Stimulated activated memory B cell treated with anti-CD40 and anti-IgM and Interleukin-4, amounts not matched to agents 10 μg/mL and 1 μg/mL and 100 μg/mL, for 72 hours (primary cell): ENCODE measurements at regions not wholly inside any gene's neighbourhood (a gene's known extent, or its start where the extent isn't known, plus 50 kb on each side); places are given as distances from the start of the nearest gene placed in this dataset.

Source experiments
- ATAC-seq: fragments of 150-1000 bp; cut with Tn5 transposase; 2 replicates; pipeline ENCODE4 v1.10.0; 2021
- H3K27ac Mint-ChIP-seq: one replicate; pipeline ENCODE4 v1.8.0; 2022; ENCODE audit warnings: mild to moderate bottlenecking, mixed read lengths
- H3K27me3 Mint-ChIP-seq: one replicate; pipeline ENCODE4 v1.8.0; 2022; ENCODE audit warnings: mixed read lengths
- H3K36me3 Mint-ChIP-seq: one replicate; pipeline ENCODE4 v1.8.0; 2022; ENCODE audit warnings: mixed read lengths
- H3K4me1 Mint-ChIP-seq: one replicate; pipeline ENCODE4 v1.8.0; 2022; ENCODE audit warnings: mixed read lengths
- H3K4me3 Mint-ChIP-seq: one replicate; pipeline ENCODE4 v1.8.0; 2022; ENCODE audit warnings: mild to moderate bottlenecking, moderate library complexity, mixed read lengths
- H3K9me3 Mint-ChIP-seq: one replicate; pipeline ENCODE4 v1.8.0; 2022; ENCODE audit warnings: mixed read lengths

- Mint-ChIP-seq H3K9me3 (peaks cover 5% of the 10 kb centered on the region), H3K27ac (no peak overlapping the region), H3K4me1 (no peaks in the 10 kb centered on the region), H3K4me3 (no peak overlapping the region), H3K27me3 (peaks cover 20% of the 10 kb centered on the region), H3K36me3 (no peaks in the 10 kb centered on the region)
- no peak for ATAC-seq
Measured at GRCh38 chr9:135023786-135024405, 63.6 kb upstream of the OLFM1 start.

- Mint-ChIP-seq H3K27ac (no peak overlapping the region), H3K36me3 (no peaks in the 10 kb centered on the region), H3K27me3 (peaks cover under 1% of the 10 kb centered on the region), H3K4me1 (no peaks in the 10 kb centered on the region), H3K9me3 (peaks cover 5% of the 10 kb centered on the region), H3K4me3 (no peak overlapping the region)
- ATAC-seq: no peak
Measured at GRCh38 chr9:135029463-135029862, 58.0 kb upstream of the OLFM1 start.

GRCh38 chr9:135029871-135030565, 57.5 kb upstream of the OLFM1 start:
- Mint-ChIP-seq H3K4me1 (no peaks in the 10 kb centered on the region), H3K36me3 (no peaks in the 10 kb centered on the region), H3K4me3 (no peak overlapping the region), H3K9me3 (peaks cover 5% of the 10 kb centered on the region), H3K27ac (no peak overlapping the region), H3K27me3 (no peaks in the 10 kb centered on the region)
- no peak for ATAC-seq

- no peak overlapping the region for H3K4me3 Mint-ChIP-seq
- ATAC-seq: no peak
- H3K36me3 Mint-ChIP-seq: no peaks in the 10 kb centered on the region
- H3K27ac Mint-ChIP-seq: no peak overlapping the region
- H3K4me1 Mint-ChIP-seq: no peaks in the 10 kb centered on the region
- H3K27me3 Mint-ChIP-seq: peaks cover 5% of the 10 kb centered on the region
- H3K9me3 Mint-ChIP-seq: peaks cover 5% of the 10 kb centered on the region
Measured at GRCh38 chr9:135030566-135031226, 56.8 kb upstream of the OLFM1 start.

GRCh38 chr9:135032041-135032835, 55.2 kb upstream of the OLFM1 start:
- H3K27me3 Mint-ChIP-seq: peaks cover 9% of the 10 kb centered on the region
- no peak for ATAC-seq
- no peaks in the 10 kb centered on the region for H3K36me3 Mint-ChIP-seq
- H3K4me3 Mint-ChIP-seq: no peak overlapping the region
- no peak overlapping the region for H3K27ac Mint-ChIP-seq
- H3K9me3 Mint-ChIP-seq: peaks cover under 1% of the 10 kb centered on the region
- H3K4me1 Mint-ChIP-seq: no peaks in the 10 kb centered on the region

GRCh38 chr9:135032868-135033460, 54.5 kb upstream of the OLFM1 start:
- Mint-ChIP-seq H3K27me3 (peaks cover 9% of the 10 kb centered on the region), H3K27ac (no peak overlapping the region), H3K36me3 (no peaks in the 10 kb centered on the region), H3K9me3 (no peaks in the 10 kb centered on the region), H3K4me1 (no peaks in the 10 kb centered on the region), H3K4me3 (no peak overlapping the region)
- no peak for ATAC-seq

GRCh38 chr9:135033487-135033886, 54.0 kb upstream of the OLFM1 start:
- H3K27ac Mint-ChIP-seq: no peak overlapping the region
- no peak overlapping the region for H3K4me3 Mint-ChIP-seq
- no peaks in the 10 kb centered on the region for H3K9me3 Mint-ChIP-seq
- H3K36me3 Mint-ChIP-seq: no peaks in the 10 kb centered on the region
- no peak for ATAC-seq
- peaks cover 14% of the 10 kb centered on the region for H3K27me3 Mint-ChIP-seq
- H3K4me1 Mint-ChIP-seq: no peaks in the 10 kb centered on the region

GRCh38 chr9:135034106-135034505, 53.4 kb upstream of the OLFM1 start:
- peaks cover 17% of the 10 kb centered on the region for H3K27me3 Mint-ChIP-seq
- H3K4me3 Mint-ChIP-seq: no peak overlapping the region
- H3K9me3 Mint-ChIP-seq: no peaks in the 10 kb centered on the region
- H3K4me1 Mint-ChIP-seq: no peaks in the 10 kb centered on the region
- H3K36me3 Mint-ChIP-seq: no peaks in the 10 kb centered on the region
- no peak overlapping the region for H3K27ac Mint-ChIP-seq
- ATAC-seq: peak; percentile 21

GRCh38 chr9:135035781-135036760, 51.4 kb upstream of the OLFM1 start:
- Mint-ChIP-seq H3K27me3 (peaks cover 17% of the 10 kb centered on the region), H3K4me1 (no peaks in the 10 kb centered on the region), H3K36me3 (no peaks in the 10 kb centered on the region), H3K4me3 (no peak overlapping the region), H3K9me3 (no peaks in the 10 kb centered on the region), H3K27ac (no peak overlapping the region)
- no peak for ATAC-seq

GRCh38 chr9:135036861-135037465, 50.5 kb upstream of the OLFM1 start:
- no peak for ATAC-seq
- H3K9me3 Mint-ChIP-seq: no peaks in the 10 kb centered on the region
- H3K27me3 Mint-ChIP-seq: peaks cover 17% of the 10 kb centered on the region
- H3K4me3 Mint-ChIP-seq: no peak overlapping the region
- H3K4me1 Mint-ChIP-seq: no peaks in the 10 kb centered on the region
- no peaks in the 10 kb centered on the region for H3K36me3 Mint-ChIP-seq
- H3K27ac Mint-ChIP-seq: no peak overlapping the region

- Mint-ChIP-seq H3K36me3 (no peaks in the 10 kb centered on the region), H3K4me3 (no peak overlapping the region), H3K4me1 (no peaks in the 10 kb centered on the region), H3K27me3 (peaks cover 17% of the 10 kb centered on the region), H3K9me3 (no peaks in the 10 kb centered on the region), H3K27ac (no peak overlapping the region)
- no peak for ATAC-seq
Measured at GRCh38 chr9:135037521-135038250, 49.8 kb upstream of the OLFM1 start.
